Keratinocyte (primary cell): ENCODE measurements at regions not wholly inside any gene's neighbourhood (a gene's known extent, or its start where the extent isn't known, plus 50 kb on each side); places are given as distances from the start of the nearest gene placed in this dataset.
"Not testable (repeated sequence)": the region's sequence is repeated elsewhere in the genome, so short reads cannot be mapped to it uniquely, and the experiment has no call there.

Source experiments
- DNase-seq: peaks from one replicate; pipeline ENCODE4 v3.0.0-alpha.2; 2011; ENCODE audit warnings: low read depth, missing footprints, low spot score
- FAIRE-seq: peaks from 2 replicates; lab custom pipeline; 2011; peaks lifted over from hg19 to GRCh38; lab: Jason Lieb, UNC
- H2AFZ ChIP-seq: 2 replicates; pipeline ENCODE4 v1.6.0; 2012; ENCODE audit warnings: low read length, control low read depth, inconsistent platforms; ENCODE audit not compliant: control insufficient read depth
- H3K27ac ChIP-seq: 2 replicates; pipeline ENCODE4 v1.5.1; 2011; ENCODE audit warnings: low read length; ENCODE audit not compliant: control insufficient read depth, insufficient read depth
- H3K27me3 ChIP-seq: 3 replicates; pipeline ENCODE4 v1.6.0; 2011; ENCODE audit warnings: low read length; ENCODE audit not compliant: control insufficient read depth, insufficient read depth; ENCODE audit errors: extremely low read depth
- H3K36me3 ChIP-seq, 2 experiments: 2 replicates in 1 of 2; 3 replicates in 1 of 2; pipeline ENCODE4 v1.5.1; 2011; ENCODE audit warnings: low read length in 2 of 2, mild to moderate bottlenecking in 1 of 2; ENCODE audit not compliant: control insufficient read depth in 2 of 2, insufficient read depth in 2 of 2; ENCODE audit errors: extremely low read depth in 1 of 2
- H3K4me1 ChIP-seq: 3 replicates; pipeline ENCODE4 v1.5.1; 2011; ENCODE audit warnings: low read length; ENCODE audit not compliant: control insufficient read depth, insufficient read depth; ENCODE audit errors: extremely low read depth
- H3K4me2 ChIP-seq: 3 replicates; pipeline ENCODE4 v1.6.0; 2011; ENCODE audit warnings: low read depth, low read length; ENCODE audit not compliant: control insufficient read depth, insufficient read depth; ENCODE audit errors: extremely low read depth
- H3K4me3 ChIP-seq, 3 experiments: fragments of 200-600 bp in 1 of 3; sonication (generic) in 1 of 3; 2 replicates in 2 of 3; 3 replicates in 1 of 3; pipeline ENCODE4 v1.5.1; 2011 to 2016; ENCODE audit warnings: low read length in 3 of 3, mild to moderate bottlenecking in 3 of 3, control low read depth in 2 of 3, inconsistent platforms in 1 of 3, low read depth in 1 of 3, mixed read lengths in 1 of 3, mixed run types in 1 of 3, moderate library complexity in 1 of 3; ENCODE audit not compliant: control insufficient read depth in 2 of 3, insufficient read depth in 2 of 3; ENCODE audit errors: extremely low read depth in 1 of 3
- H3K79me2 ChIP-seq: 2 replicates; pipeline ENCODE4 v1.6.0; 2012; ENCODE audit warnings: low read length; ENCODE audit not compliant: control insufficient read depth, insufficient read depth
- H3K9ac ChIP-seq: 3 replicates; pipeline ENCODE4 v1.6.0; 2011; ENCODE audit warnings: low read length; ENCODE audit not compliant: control insufficient read depth, insufficient read depth; ENCODE audit errors: extremely low read depth
- H3K9me1 ChIP-seq: 3 replicates; pipeline ENCODE4 v1.6.0; 2011; ENCODE audit warnings: low read length; ENCODE audit not compliant: control insufficient read depth, insufficient read depth; ENCODE audit errors: extremely low read depth
- H3K9me3 ChIP-seq: 2 replicates; pipeline ENCODE4 v1.5.1; 2012; ENCODE audit warnings: low read depth, low read length; ENCODE audit not compliant: control insufficient read depth
- H4K20me1 ChIP-seq: 3 replicates; pipeline ENCODE4 v1.6.0; 2011; ENCODE audit warnings: low read length; ENCODE audit not compliant: control insufficient read depth, insufficient read depth; ENCODE audit errors: extremely low read depth
- EZH2 ChIP-seq: IDR thresholded peaks from one replicate; pipeline ENCODE4 v1.6.1; 2012; ENCODE audit warnings: inconsistent platforms, mild to moderate bottlenecking, low read length, moderate library complexity
- dilution Hi-C: fragments of 300-500 bp; cut with MboI; formaldehyde crosslinking; loops from one replicate; pipeline ENCODE4 v1.7.0; 2020; ENCODE audit warnings: low sequenced_read_pairs; ENCODE audit not compliant: extremely low pct_ligation_motif_present
- TF ChIP-seq, protein P1 (sequence below), 3 experiments: IDR thresholded peaks in 1 of 3; conservative IDR thresholded peaks in 1 of 3; optimal IDR thresholded peaks in 1 of 3; 2 replicates in 2 of 3; 3 replicates in 1 of 3; pipeline versions ENCODE3 to v1.5.1; 2011; ENCODE audit warnings: low read length in 3 of 3, mild to moderate bottlenecking in 3 of 3, moderate library complexity in 2 of 3, control low read depth in 1 of 3, inconsistent platforms in 1 of 3; ENCODE audit not compliant: insufficient read depth in 2 of 3; ENCODE audit errors: extremely low read depth in 1 of 3

GRCh38 chr6:165837948-165838745 is 175.1 kb upstream of the PDE10A start:
- Histone ChIP-seq H3K4me3 (no peak overlapping the region), H3K9me3 (no peaks in the 10 kb centered on the region), H3K4me2 (no peak overlapping the region), H3K9me1 (no peaks in the 10 kb centered on the region), H3K9ac (no peak overlapping the region), H3K79me2 (no peaks in the 10 kb centered on the region), H4K20me1 (no peaks in the 10 kb centered on the region), H3K27ac (no peak overlapping the region), H3K27me3 (no peaks in the 10 kb centered on the region), H3K4me1 (no peaks in the 10 kb centered on the region), H2AFZ (no peak overlapping the region), H3K36me3 (no peaks in the 10 kb centered on the region)
- no peak for DNase-seq
- FAIRE-seq: no peak
- dilution Hi-C loops: no loop called here
- TF ChIP-seq EZH2: no peak

DNA sequence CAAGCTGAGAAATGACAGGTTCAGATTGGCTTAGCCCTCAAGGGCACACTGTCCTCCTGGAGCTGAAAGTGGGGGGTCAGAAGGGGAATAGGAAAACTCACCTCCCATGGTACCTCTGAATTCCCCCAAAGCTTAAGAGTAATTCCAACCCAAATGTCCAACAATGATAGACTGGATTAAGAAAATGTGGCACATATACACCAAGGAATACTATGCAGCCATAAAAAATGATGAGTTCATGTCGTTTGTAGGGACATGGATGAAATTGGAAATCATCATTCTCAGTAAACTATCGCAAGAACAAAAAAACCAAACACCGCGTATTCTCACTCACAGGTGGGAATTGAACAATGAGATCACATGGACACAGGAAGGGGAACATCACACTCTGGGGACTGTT is 173.6 kb upstream of the PDE10A start:
- H3K4me1 ChIP-seq, H2AFZ ChIP-seq, H3K4me3 ChIP-seq, H3K36me3 ChIP-seq, H3K27ac ChIP-seq, H3K9me3 ChIP-seq, DNase-seq, H3K27me3 ChIP-seq, H3K79me2 ChIP-seq, FAIRE-seq, H3K9ac ChIP-seq, H3K9me1 ChIP-seq, H4K20me1 ChIP-seq, H3K4me2 ChIP-seq, dilution Hi-C loops: not testable (repeated sequence)

DNA sequence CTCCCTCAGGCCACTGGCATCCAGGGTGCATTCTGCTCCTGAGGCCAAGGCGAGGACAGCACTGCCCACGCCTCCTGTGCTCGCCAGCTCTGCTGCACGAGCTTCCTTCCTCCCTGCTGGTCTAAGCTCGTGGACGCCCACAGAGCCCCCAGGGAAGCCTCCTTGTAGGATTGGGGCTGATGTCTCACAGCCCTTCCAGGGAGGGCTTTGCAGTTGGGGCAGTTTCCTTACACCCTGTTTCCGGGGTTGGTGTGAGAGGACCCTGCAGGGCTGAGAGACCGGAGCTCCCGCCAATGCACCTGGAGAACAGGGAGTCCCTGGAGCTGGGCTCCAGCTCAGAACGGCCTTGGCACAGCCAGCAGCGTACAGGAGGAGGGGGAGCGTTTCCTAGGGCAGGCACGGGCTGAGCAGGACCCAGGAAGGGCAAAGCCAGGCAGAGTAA is 172.4 kb upstream of the PDE10A start:
- Histone ChIP-seq H3K4me3 (no peak overlapping the region), H3K4me1 (no peaks in the 10 kb centered on the region), H3K9ac (no peak overlapping the region), H3K4me2 (no peak overlapping the region), H3K27me3 (no peaks in the 10 kb centered on the region), H3K9me1 (no peaks in the 10 kb centered on the region), H3K36me3 (no peaks in the 10 kb centered on the region), H4K20me1 (no peaks in the 10 kb centered on the region), H3K9me3 (no peaks in the 10 kb centered on the region), H3K27ac (no peak overlapping the region), H2AFZ (no peak overlapping the region), H3K79me2 (no peaks in the 10 kb centered on the region)
- DNase-seq (no peak), FAIRE-seq (no peak)
- dilution Hi-C loops: no loop called here
- TF ChIP-seq EZH2: no peak
- TF ChIP-seq, protein P1, sequence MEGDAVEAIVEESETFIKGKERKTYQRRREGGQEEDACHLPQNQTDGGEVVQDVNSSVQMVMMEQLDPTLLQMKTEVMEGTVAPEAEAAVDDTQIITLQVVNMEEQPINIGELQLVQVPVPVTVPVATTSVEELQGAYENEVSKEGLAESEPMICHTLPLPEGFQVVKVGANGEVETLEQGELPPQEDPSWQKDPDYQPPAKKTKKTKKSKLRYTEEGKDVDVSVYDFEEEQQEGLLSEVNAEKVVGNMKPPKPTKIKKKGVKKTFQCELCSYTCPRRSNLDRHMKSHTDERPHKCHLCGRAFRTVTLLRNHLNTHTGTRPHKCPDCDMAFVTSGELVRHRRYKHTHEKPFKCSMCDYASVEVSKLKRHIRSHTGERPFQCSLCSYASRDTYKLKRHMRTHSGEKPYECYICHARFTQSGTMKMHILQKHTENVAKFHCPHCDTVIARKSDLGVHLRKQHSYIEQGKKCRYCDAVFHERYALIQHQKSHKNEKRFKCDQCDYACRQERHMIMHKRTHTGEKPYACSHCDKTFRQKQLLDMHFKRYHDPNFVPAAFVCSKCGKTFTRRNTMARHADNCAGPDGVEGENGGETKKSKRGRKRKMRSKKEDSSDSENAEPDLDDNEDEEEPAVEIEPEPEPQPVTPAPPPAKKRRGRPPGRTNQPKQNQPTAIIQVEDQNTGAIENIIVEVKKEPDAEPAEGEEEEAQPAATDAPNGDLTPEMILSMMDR (optimal IDR thresholded peaks at IDR 0.05 in 1 of 3, IDR thresholded peaks at IDR 0.05 in 1 of 3, conservative IDR thresholded peaks at IDR 0.05 in 1 of 3; ENCODE audit: extremely low read depth in 1 of 3, insufficient read depth in 2 of 3, low read length in 3 of 3): no peak
